ENCODE measurements at regions not wholly inside any gene's neighbourhood (a gene's known extent, or its start where the extent isn't known, plus 50 kb on each side); places are given as distances from the start of the nearest gene placed in this dataset.
"Not testable (repeated sequence)": the region's sequence is repeated elsewhere in the genome, so short reads cannot be mapped to it uniquely, and the experiment has no call there.

GRCh38 chr6:3960754-3961361 lies 111.7 kb downstream of the FAM50B start:
- Mint-ChIP-seq H3K27ac (no peak overlapping the region), H3K4me3 (no peak overlapping the region), H3K9me3 (peaks cover 10% of the 10 kb centered on the region), H3K4me1 (ENCODE audit: low read depth) (no peaks in the 10 kb centered on the region), H3K36me3 (ENCODE audit: low read depth) (peaks cover 2% of the 10 kb centered on the region), H3K27me3 (ENCODE audit: low read depth) (peaks cover 19% of the 10 kb centered on the region)
- no peak for DNase-seq (ENCODE audit: low spot score)

- peaks cover 19% of the 10 kb centered on the region for H3K27me3 Mint-ChIP-seq (ENCODE audit: low read depth)
- H3K9me3 Mint-ChIP-seq, result peaks cover 10% of the 10 kb centered on the region
- H3K4me1 Mint-ChIP-seq (ENCODE audit: low read depth), result no peaks in the 10 kb centered on the region
- no peak for DNase-seq (ENCODE audit: low spot score)
- H3K36me3 Mint-ChIP-seq (ENCODE audit: low read depth), result peaks cover 2% of the 10 kb centered on the region
- H3K27ac Mint-ChIP-seq, result no peak overlapping the region
- no peak overlapping the region for H3K4me3 Mint-ChIP-seq
Observed at GRCh38 chr6:3961581-3962215, 112.5 kb downstream of the FAM50B start.

DNA sequence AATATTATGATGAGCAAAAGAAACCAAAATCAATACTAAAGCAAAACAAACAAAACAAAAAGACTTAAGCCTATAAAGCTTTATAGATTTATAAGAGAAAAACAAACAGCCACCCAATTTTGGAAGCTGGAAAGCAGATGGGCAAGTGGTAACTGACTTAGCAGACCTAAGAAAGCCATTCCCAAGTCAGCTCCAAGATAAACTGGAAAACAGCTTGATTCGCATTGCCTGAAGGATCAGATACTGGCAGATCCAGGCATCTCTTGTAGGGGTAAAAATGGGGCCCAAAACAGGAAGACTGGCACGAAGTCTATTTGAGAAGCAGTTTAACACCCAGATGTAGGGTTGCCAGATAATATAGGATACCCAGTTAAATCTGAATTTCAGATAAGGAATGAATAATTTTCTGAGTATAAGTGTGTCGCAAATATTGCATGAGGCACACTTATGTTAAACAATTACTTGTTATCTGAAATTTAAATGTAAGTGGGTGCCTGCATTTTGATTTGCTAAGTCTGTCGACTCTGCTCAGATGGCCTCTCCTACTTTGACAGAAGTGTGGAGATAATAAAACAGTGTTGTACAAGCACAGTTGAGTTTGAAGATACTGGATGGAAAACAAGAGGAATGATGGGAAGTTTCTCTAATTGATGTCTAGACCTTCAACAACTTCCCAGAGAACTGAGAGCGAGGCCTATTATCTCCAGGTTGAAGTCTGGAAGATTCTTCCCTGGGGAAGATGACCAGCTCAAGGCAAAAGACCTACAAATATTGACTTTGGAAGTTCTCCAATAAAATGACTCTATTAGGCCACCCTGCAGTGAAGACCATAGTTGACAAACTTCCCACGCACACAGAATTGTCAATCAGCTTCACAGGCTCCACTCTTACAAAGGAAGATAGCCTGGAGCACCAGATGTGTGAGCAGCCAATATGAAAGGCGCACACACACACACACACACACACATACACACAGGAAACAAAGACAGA lies 113.4 kb downstream of the FAM50B start:
- Mint-ChIP-seq H3K27me3 (ENCODE audit: low read depth) (peaks cover 19% of the 10 kb centered on the region), H3K36me3 (ENCODE audit: low read depth) (peaks cover 2% of the 10 kb centered on the region), H3K27ac (no peak overlapping the region), H3K9me3 (peaks cover 10% of the 10 kb centered on the region), H3K4me1 (ENCODE audit: low read depth) (no peaks in the 10 kb centered on the region), H3K4me3 (no peak overlapping the region)
- no peak for DNase-seq (ENCODE audit: low spot score)

GRCh38 chr6:3963426-3963825 lies 114.3 kb downstream of the FAM50B start:
- no peaks in the 10 kb centered on the region for H3K4me1 Mint-ChIP-seq (ENCODE audit: low read depth)
- no peaks in the 10 kb centered on the region for H3K36me3 Mint-ChIP-seq (ENCODE audit: low read depth)
- H3K27ac Mint-ChIP-seq, result no peak overlapping the region
- no peak overlapping the region for H3K4me3 Mint-ChIP-seq
- peaks cover 4% of the 10 kb centered on the region for H3K9me3 Mint-ChIP-seq
- H3K27me3 Mint-ChIP-seq (ENCODE audit: low read depth), result peaks cover 19% of the 10 kb centered on the region
- no peak for DNase-seq (ENCODE audit: low spot score)

- Mint-ChIP-seq H3K36me3 (ENCODE audit: low read depth) (no peaks in the 10 kb centered on the region), H3K27ac (no peak overlapping the region), H3K4me3 (no peak overlapping the region), H3K27me3 (ENCODE audit: low read depth) (peaks cover 19% of the 10 kb centered on the region), H3K4me1 (ENCODE audit: low read depth) (no peaks in the 10 kb centered on the region), H3K9me3 (no peaks in the 10 kb centered on the region)
- DNase-seq (ENCODE audit: low spot score), result no peak
Observed at GRCh38 chr6:3965071-3965718, 113.7 kb downstream of the FAM217A start.

DNA sequence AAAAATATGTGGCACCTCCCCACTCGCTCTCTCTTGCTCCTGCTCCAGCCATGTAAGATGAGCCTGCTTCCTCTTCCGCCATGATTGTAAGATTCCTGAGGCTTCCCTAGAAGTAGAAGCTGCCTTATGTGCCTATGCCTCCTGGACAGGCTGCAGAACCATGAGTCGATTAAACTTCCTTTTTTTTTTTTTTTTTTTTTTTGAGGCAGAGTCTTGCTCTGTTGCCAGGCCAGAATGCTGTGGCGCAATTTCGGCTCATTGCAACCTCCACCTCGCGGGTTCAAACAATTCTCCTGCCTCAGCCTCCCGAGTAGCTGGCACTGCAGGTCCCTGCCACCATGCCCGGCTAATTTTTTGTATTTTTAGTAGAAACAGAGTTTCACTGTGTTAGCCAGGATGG lies 112.5 kb downstream of the FAM217A start:
- Mint-ChIP-seq H3K27me3 (ENCODE audit: low read depth) (peaks cover 16% of the 10 kb centered on the region), H3K4me3 (no peak overlapping the region), H3K36me3 (ENCODE audit: low read depth) (no peaks in the 10 kb centered on the region), H3K4me1 (ENCODE audit: low read depth) (no peaks in the 10 kb centered on the region), H3K9me3 (no peaks in the 10 kb centered on the region), H3K27ac (no peak overlapping the region)
- DNase-seq (ENCODE audit: low spot score), result no peak

DNA sequence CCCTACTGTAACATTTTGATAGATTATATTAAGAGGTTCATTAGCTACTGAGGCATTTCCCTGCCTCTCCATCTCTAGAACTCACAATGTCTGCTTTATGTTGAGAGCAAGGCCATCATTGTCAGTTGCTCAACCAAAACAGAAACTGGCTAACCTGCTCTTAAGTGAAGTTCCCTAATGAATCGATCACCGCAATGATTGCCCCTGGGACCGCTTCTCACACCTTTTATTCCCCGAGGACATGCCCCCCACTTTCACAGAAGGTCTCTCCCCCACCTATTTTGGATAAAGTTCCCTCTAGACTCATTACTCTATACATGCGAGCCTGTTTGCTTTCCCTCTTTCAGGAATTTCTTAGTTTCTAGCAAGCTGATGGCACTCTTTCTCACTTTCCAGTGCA lies 108.8 kb downstream of the FAM217A start:
- Mint-ChIP-seq H3K36me3 (ENCODE audit: low read depth) (no peaks in the 10 kb centered on the region), H3K27ac (no peak overlapping the region), H3K9me3 (no peaks in the 10 kb centered on the region), H3K27me3 (ENCODE audit: low read depth) (peaks cover 17% of the 10 kb centered on the region), H3K4me3 (no peak overlapping the region), H3K4me1 (ENCODE audit: low read depth) (no peaks in the 10 kb centered on the region)
- no peak for DNase-seq (ENCODE audit: low spot score)

- H3K9me3 Mint-ChIP-seq; H3K27ac Mint-ChIP-seq; H3K4me1 Mint-ChIP-seq (ENCODE audit: low read depth); DNase-seq (ENCODE audit: low spot score); H3K4me3 Mint-ChIP-seq; H3K36me3 Mint-ChIP-seq (ENCODE audit: low read depth): not testable (repeated sequence)
- H3K27me3 Mint-ChIP-seq (ENCODE audit: low read depth), result peaks cover 34% of the 10 kb centered on the region
Observed at GRCh38 chr6:3973152-3973551, 105.8 kb downstream of the FAM217A start.

GRCh38 chr6:3977875-3978711 lies 100.8 kb downstream of the FAM217A start:
- Mint-ChIP-seq H3K27me3 (ENCODE audit: low read depth) (peaks cover 25% of the 10 kb centered on the region), H3K36me3 (ENCODE audit: low read depth) (peaks cover 6% of the 10 kb centered on the region), H3K27ac (no peak overlapping the region), H3K4me3 (no peak overlapping the region), H3K4me1 (ENCODE audit: low read depth) (peaks cover 10% of the 10 kb centered on the region), H3K9me3 (no peaks in the 10 kb centered on the region)
- peak; percentile 50 for DNase-seq (ENCODE audit: low spot score)

DNA sequence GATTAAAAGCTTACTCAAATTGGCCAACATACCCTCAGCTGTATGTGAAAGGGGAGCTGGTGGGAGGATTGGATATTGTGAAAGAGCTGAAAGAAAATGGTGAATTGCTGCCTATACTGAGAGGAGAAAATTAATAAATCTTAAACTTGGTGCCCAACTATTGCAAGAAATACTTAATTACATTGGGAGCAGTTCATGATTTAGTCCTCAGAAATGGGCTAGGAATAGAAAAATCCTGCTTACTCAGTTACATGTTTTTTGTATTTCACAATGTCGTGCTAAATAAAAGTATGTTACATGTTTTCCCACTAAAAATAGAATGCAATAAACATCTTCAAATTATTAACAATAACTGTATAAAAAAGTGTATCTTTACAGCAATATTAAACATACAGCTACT lies 100.0 kb downstream of the FAM217A start:
- not testable (repeated sequence) for H3K4me3 Mint-ChIP-seq; H3K9me3 Mint-ChIP-seq; H3K36me3 Mint-ChIP-seq (ENCODE audit: low read depth); DNase-seq (ENCODE audit: low spot score); H3K27ac Mint-ChIP-seq
- peaks cover 23% of the 10 kb centered on the region for H3K27me3 Mint-ChIP-seq (ENCODE audit: low read depth)
- H3K4me1 Mint-ChIP-seq (ENCODE audit: low read depth), result peaks cover 10% of the 10 kb centered on the region

DNA sequence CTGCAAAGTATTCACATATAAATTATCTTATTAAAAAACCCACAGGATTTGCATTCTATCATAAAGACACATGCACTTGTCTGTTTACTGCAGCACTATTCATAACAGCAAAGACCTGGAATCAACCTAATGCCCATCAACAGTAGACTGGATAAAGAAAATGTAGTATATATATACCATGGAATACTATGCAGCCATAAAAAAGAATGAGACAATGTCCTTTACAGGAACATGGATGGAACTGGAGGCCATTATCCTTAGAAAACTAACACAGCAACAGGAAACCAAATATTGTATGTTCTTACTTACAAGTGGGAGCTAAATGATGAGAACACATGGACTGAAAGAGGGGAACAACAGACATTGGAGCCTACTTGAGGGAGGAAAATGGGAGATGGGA lies 97.0 kb downstream of the FAM217A start:
- Mint-ChIP-seq H3K27me3 (ENCODE audit: low read depth) (peaks cover 3% of the 10 kb centered on the region), H3K9me3 (no peaks in the 10 kb centered on the region), H3K36me3 (ENCODE audit: low read depth) (peaks cover 6% of the 10 kb centered on the region), H3K27ac (no peak overlapping the region), H3K4me1 (ENCODE audit: low read depth) (peaks cover 11% of the 10 kb centered on the region), H3K4me3 (no peak overlapping the region)
- DNase-seq (ENCODE audit: low spot score), result no peak

- Mint-ChIP-seq H3K36me3 (ENCODE audit: low read depth) (peaks cover 6% of the 10 kb centered on the region), H3K4me3 (no peak overlapping the region), H3K4me1 (ENCODE audit: low read depth) (peaks cover 5% of the 10 kb centered on the region), H3K27ac (no peak overlapping the region), H3K9me3 (no peaks in the 10 kb centered on the region), H3K27me3 (ENCODE audit: low read depth) (no peaks in the 10 kb centered on the region)
- DNase-seq (ENCODE audit: low spot score), result no peak
Observed at GRCh38 chr6:3983778-3984177, 95.2 kb downstream of the FAM217A start.

DNA sequence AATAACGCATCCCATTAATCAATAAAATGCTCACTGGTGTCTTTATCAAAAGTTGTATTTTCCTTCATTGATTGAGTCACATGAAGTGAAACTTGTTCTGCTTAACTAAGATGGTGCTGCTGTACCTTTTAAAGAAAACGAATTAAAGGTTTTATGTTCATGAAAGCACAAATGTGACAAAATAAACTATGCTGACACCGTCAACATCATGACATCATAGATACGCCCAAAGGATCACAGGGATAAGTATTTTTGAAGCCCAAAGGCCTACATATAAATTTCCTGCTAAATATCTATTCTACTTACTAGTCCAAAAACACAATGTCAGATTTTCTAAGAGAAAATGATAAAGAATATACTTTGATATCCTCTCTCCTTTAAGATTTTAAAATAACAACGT lies 94.4 kb downstream of the FAM217A start:
- no peak overlapping the region for H3K4me3 Mint-ChIP-seq
- no peaks in the 10 kb centered on the region for H3K9me3 Mint-ChIP-seq
- no peaks in the 10 kb centered on the region for H3K27me3 Mint-ChIP-seq (ENCODE audit: low read depth)
- DNase-seq (ENCODE audit: low spot score), result no peak
- H3K4me1 Mint-ChIP-seq (ENCODE audit: low read depth), result peaks cover 5% of the 10 kb centered on the region
- peaks cover 6% of the 10 kb centered on the region for H3K36me3 Mint-ChIP-seq (ENCODE audit: low read depth)
- H3K27ac Mint-ChIP-seq, result no peak overlapping the region

Data from T-helper 2 cell treated with Interferon-gamma antibody and Interleukin-4, amounts not matched to agents 5 μg/mL and 100 μg/mL, for 36 hours (primary cell).